OCI-LY7 (cell line): ENCODE measurements at regions not wholly inside any gene's neighbourhood (a gene's known extent, or its start where the extent isn't known, plus 50 kb on each side); places are given as distances from the start of the nearest gene placed in this dataset.

Experiments used
- CTCF ChIP-seq: fragments of 200-600 bp; sonication (generic); conservative IDR thresholded peaks from 2 replicates; pipeline ENCODE4 v1.5.1; 2014; ENCODE audit warnings: mild to moderate bottlenecking, antibody characterized with exemption, low read length, moderate library complexity, mixed read lengths
- EZH2phosphoT487 ChIP-seq: fragments of 200-600 bp; sonication (generic); IDR thresholded peaks from 2 replicates; pipeline ENCODE4 v1.6.1; 2018; ENCODE audit warnings: low read depth, borderline replicate concordance, mild to moderate bottlenecking, mixed run types, antibody characterized with exemption, low read length, moderate library complexity, mixed read lengths

- no peak for TF ChIP-seq CTCF
- TF ChIP-seq EZH2phosphoT487 = no peak
Observed at GRCh38 chr3:65028024-65028423, 340.2 kb upstream of the ADAMTS9 start.
